Aorta (tissue), 5 donors: ENCODE measurements at regions not wholly inside any gene's neighbourhood (a gene's known extent, or its start where the extent isn't known, plus 50 kb on each side); places are given as distances from the start of the nearest gene placed in this dataset.

Experiments
- ATAC-seq: fragments of 200-7000 bp; cut with Tn5 transposase; one replicate; pipeline ENCODE4 v1.9.1; 2022; ENCODE audit warnings: moderate library complexity; ENCODE audit not compliant: low FRiP score
- DNase-seq, 2 donors: peaks; one replicate each; pipeline ENCODE4 v3.0.0-alpha.2; 2020
- H3K27ac ChIP-seq, 2 donors: one replicate each; pipeline ENCODE4 v1.5.1; 2013; ENCODE audit warnings: low read length in 2 of 2, mild to moderate bottlenecking in 2 of 2, moderate library complexity in 2 of 2, control low read depth in 1 of 2, inconsistent platforms in 1 of 2, low read depth in 1 of 2
- H3K27me3 ChIP-seq, 2 donors: one replicate each; pipeline ENCODE4 v1.6.1; 2013; ENCODE audit warnings: control low read depth in 1 of 2, low read length in 1 of 2, mild to moderate bottlenecking in 1 of 2, moderate library complexity in 1 of 2; ENCODE audit not compliant: insufficient read depth in 2 of 2, control insufficient read depth in 1 of 2
- H3K36me3 ChIP-seq, 2 donors: one replicate each; pipeline ENCODE4 v1.6.1; 2013; ENCODE audit warnings: control low read depth in 1 of 2, low read length in 1 of 2, mild to moderate bottlenecking in 1 of 2; ENCODE audit not compliant: insufficient read depth in 2 of 2, control insufficient read depth in 1 of 2
- H3K4me1 ChIP-seq, 2 donors: one replicate each; pipeline ENCODE4 v1.6.1; 2013; ENCODE audit warnings: low read length in 2 of 2, control low read depth in 1 of 2, mild to moderate bottlenecking in 1 of 2, moderate library complexity in 1 of 2; ENCODE audit not compliant: insufficient read depth in 2 of 2, control insufficient read depth in 1 of 2
- H3K4me3 ChIP-seq, 2 donors: one replicate each; pipeline ENCODE4 v1.5.1; 2013; ENCODE audit warnings: low read length in 2 of 2, control low read depth in 1 of 2, mild to moderate bottlenecking in 1 of 2
- H3K9me3 ChIP-seq: one replicate; pipeline ENCODE4 v1.6.1; 2013; ENCODE audit warnings: mild to moderate bottlenecking, low read length; ENCODE audit not compliant: control insufficient read depth
- WGBS, 2 donors: extraction: QIAGEN DNeasy Blood & Tissue Kit; methylation state at CpG; one replicate each; pipeline ENCODE4 v1.1.7; 2013; 5-methylcytosine and 5-hydroxymethylcytosine counted together
- intact Hi-C, 2 donors: fragments of 100-400 bp; cut with DNase I; formaldehyde crosslinking; loops; one replicate each; pipeline versions ENCODE4 v1.14.2 to v1.15.0; 2022
- donor health status: healthy with polysubstance abuse.
- donor health status: Bipolar disorder and iron deficiency.
- donor health status: DM: no; HTN: no; CAD: no.
- donor health status: DM: no; HTN: no; CAD: no.
- donor health status: DM: yes; HTN: yes; CAD: no.

GRCh38 chr2:888211-888801 lies 62.3 kb upstream of the SNTG2 start:
- peaks cover 3% of the 10 kb centered on the region for H3K9me3 ChIP-seq
- H3K36me3 ChIP-seq = no peaks in the 10 kb centered on the region
- DNase-seq (peak in 1 of 2 donors; percentile 68), ATAC-seq (no peak)
- no peak overlapping the region for H3K27ac ChIP-seq
- H3K4me3 ChIP-seq = no peak overlapping the region
- intact Hi-C loops = no loop called here
- H3K27me3 ChIP-seq = no peaks in the 10 kb centered on the region
- 76% methylated on average over 13 of the region's 13 CpGs for WGBS, 2 donors
- no peaks in the 10 kb centered on the region for H3K4me1 ChIP-seq

GRCh38 chr2:887639-888038 lies 63.0 kb upstream of the SNTG2 start:
- H3K27ac ChIP-seq = no peak overlapping the region
- intact Hi-C loops = no loop called here
- WGBS, 2 donors = 64 to 75% methylated on average over 6 of the region's 6 CpGs
- no peaks in the 10 kb centered on the region for H3K27me3 ChIP-seq
- no peaks in the 10 kb centered on the region for H3K36me3 ChIP-seq
- H3K9me3 ChIP-seq = peaks cover 2% of the 10 kb centered on the region
- H3K4me1 ChIP-seq = no peaks in the 10 kb centered on the region
- ATAC-seq (no peak), DNase-seq (no peak)
- H3K4me3 ChIP-seq = no peak overlapping the region

GRCh38 chr2:886072-887022 lies 64.3 kb upstream of the SNTG2 start:
- no peak for ATAC-seq
- Histone ChIP-seq H3K4me3 (no peak overlapping the region), H3K27ac (no peak overlapping the region), H3K36me3 (no peaks in the 10 kb centered on the region), H3K27me3 (no peaks in the 10 kb centered on the region), H3K9me3 (no peaks in the 10 kb centered on the region), H3K4me1 (no peaks in the 10 kb centered on the region)
- intact Hi-C loops = no loop called here
- WGBS, 2 donors = 88% methylated on average over 34 of the region's 34 CpGs
- DNase-seq = peak in 1 of 2 donors; percentile 49

GRCh38 chr2:885230-886071 lies 65.2 kb upstream of the SNTG2 start:
- no peaks in the 10 kb centered on the region for H3K36me3 ChIP-seq
- WGBS, 2 donors = 78% methylated on average over 25 to 26 of the region's 26 CpGs
- no peaks in the 10 kb centered on the region for H3K9me3 ChIP-seq
- H3K27me3 ChIP-seq = no peaks in the 10 kb centered on the region
- no peak overlapping the region for H3K4me3 ChIP-seq
- peak in 1 of 2 donors; percentile 56 for DNase-seq
- no peak for ATAC-seq
- intact Hi-C loops = no loop called here
- no peaks in the 10 kb centered on the region for H3K4me1 ChIP-seq
- no peak overlapping the region for H3K27ac ChIP-seq

GRCh38 chr2:883803-884748 lies 66.6 kb upstream of the SNTG2 start:
- Histone ChIP-seq H3K4me3 (no peak overlapping the region), H3K36me3 (no peaks in the 10 kb centered on the region), H3K4me1 (no peaks in the 10 kb centered on the region), H3K27ac (no peak overlapping the region), H3K27me3 (no peaks in the 10 kb centered on the region), H3K9me3 (no peaks in the 10 kb centered on the region)
- intact Hi-C loops = no loop called here
- WGBS, 2 donors = 19 to 37% methylated on average over 21 of the region's 21 CpGs
- ATAC-seq (no peak), DNase-seq (no peak)

GRCh38 chr2:883260-883802 lies 67.3 kb upstream of the SNTG2 start:
- intact Hi-C loops = no loop called here
- no peak overlapping the region for H3K27ac ChIP-seq
- peak in 1 of 2 donors; percentile 72 for DNase-seq
- H3K4me1 ChIP-seq = no peaks in the 10 kb centered on the region
- no peak overlapping the region for H3K4me3 ChIP-seq
- no peaks in the 10 kb centered on the region for H3K27me3 ChIP-seq
- no peak for ATAC-seq
- no peaks in the 10 kb centered on the region for H3K36me3 ChIP-seq
- no peaks in the 10 kb centered on the region for H3K9me3 ChIP-seq
- 62 to 67% methylated on average over 14 of the region's 14 CpGs for WGBS, 2 donors

- 75 to 77% methylated on average over 11 of the region's 11 CpGs for WGBS, 2 donors
- no peaks in the 10 kb centered on the region for H3K9me3 ChIP-seq
- H3K4me3 ChIP-seq = no peak overlapping the region
- no peaks in the 10 kb centered on the region for H3K36me3 ChIP-seq
- no peaks in the 10 kb centered on the region for H3K27me3 ChIP-seq
- DNase-seq = peak in 1 of 2 donors; percentile 40
- no peaks in the 10 kb centered on the region for H3K4me1 ChIP-seq
- ATAC-seq = no peak
- H3K27ac ChIP-seq = no peak overlapping the region
- intact Hi-C loops = no loop called here
Measured at GRCh38 chr2:881204-881918, 69.3 kb upstream of the SNTG2 start.
